ENCODE measurements at regions not wholly inside any gene's neighbourhood (a gene's known extent, or its start where the extent isn't known, plus 50 kb on each side); places are given as distances from the start of the nearest gene placed in this dataset.

GRCh38 chr1:199178646-199179045, 539.8 kb downstream of the PTPRC start:
- no peak for TF ChIP-seq CTCF (IDR thresholded peaks at IDR 0.05)
- no peak for TF ChIP-seq POLR2A (IDR thresholded peaks at IDR 0.05)
- 98 to 99% methylated on average over 2 of the region's 2 CpGs for WGBS, 2 donors
- Histone ChIP-seq H3K36me3 (no peaks in the 10 kb centered on the region), H3K9me3 (no peaks in the 10 kb centered on the region), H3K4me1 (no peaks in the 10 kb centered on the region), H3K27ac (no peak overlapping the region), H3K27me3 (no peaks in the 10 kb centered on the region), H3K4me3 (replicated peaks in 1 of 3) (no peak overlapping the region)
- DNase-seq = no peak
- intact Hi-C loops (cut with DNase I) = no loop called here

- no peaks in the 10 kb centered on the region for H3K4me1 ChIP-seq
- no peaks in the 10 kb centered on the region for H3K27me3 ChIP-seq
- DNase-seq = no peak
- no peak overlapping the region for H3K27ac ChIP-seq
- no peaks in the 10 kb centered on the region for H3K9me3 ChIP-seq
- intact Hi-C loops (cut with DNase I) = no loop called here
- 64 to 69% methylated on average over 2 of the region's 2 CpGs for WGBS, 2 donors
- H3K36me3 ChIP-seq = no peaks in the 10 kb centered on the region
- no peak overlapping the region for H3K4me3 ChIP-seq (replicated peaks in 1 of 3)
- no peak for TF ChIP-seq CTCF (IDR thresholded peaks at IDR 0.05)
- no peak for TF ChIP-seq POLR2A (IDR thresholded peaks at IDR 0.05)
Measured at GRCh38 chr1:199182186-199182843, 543.5 kb downstream of the PTPRC start.

GRCh38 chr1:199184180-199184579, 545.3 kb downstream of the PTPRC start:
- Histone ChIP-seq H3K27me3 (no peaks in the 10 kb centered on the region), H3K4me3 (replicated peaks in 1 of 3) (no peak overlapping the region), H3K36me3 (no peaks in the 10 kb centered on the region), H3K4me1 (no peaks in the 10 kb centered on the region), H3K9me3 (no peaks in the 10 kb centered on the region), H3K27ac (no peak overlapping the region)
- no peak for DNase-seq
- WGBS, 2 donors = 98% methylated on average over 4 of the region's 4 CpGs
- no peak for TF ChIP-seq CTCF (IDR thresholded peaks at IDR 0.05)
- no peak for TF ChIP-seq POLR2A (IDR thresholded peaks at IDR 0.05)
- intact Hi-C loops (cut with DNase I) = no loop called here

- TF ChIP-seq POLR2A (IDR thresholded peaks at IDR 0.05) (no peak), CTCF (IDR thresholded peaks at IDR 0.05) (no peak)
- WGBS, 2 donors = 94 to 96% methylated on average over 7 of the region's 7 CpGs
Measured at GRCh38 chr1:199194862-199195261, 556.0 kb downstream of the PTPRC start.

GRCh38 chr1:199197695-199198094, 558.9 kb downstream of the PTPRC start:
- 93 to 96% methylated on average over 2 of the region's 2 CpGs for WGBS, 2 donors
- TF ChIP-seq POLR2A (IDR thresholded peaks at IDR 0.05) = no peak
- TF ChIP-seq CTCF (IDR thresholded peaks at IDR 0.05) = no peak
- no peak overlapping the region for H3K4me3 ChIP-seq (replicated peaks in 1 of 3)
- H3K36me3 ChIP-seq = no peaks in the 10 kb centered on the region
- no peaks in the 10 kb centered on the region for H3K9me3 ChIP-seq
- H3K4me1 ChIP-seq = no peaks in the 10 kb centered on the region
- no peak for DNase-seq
- intact Hi-C loops (cut with DNase I) = no loop called here
- no peaks in the 10 kb centered on the region for H3K27me3 ChIP-seq
- H3K27ac ChIP-seq = no peak overlapping the region

More at GRCh38 chr1:199194862-199195261, 556.0 kb downstream of the PTPRC start:
- Histone ChIP-seq H3K4me3 (replicated peaks in 1 of 3) (no peak overlapping the region), H3K36me3 (no peaks in the 10 kb centered on the region), H3K9me3 (no peaks in the 10 kb centered on the region), H3K27ac (no peak overlapping the region), H3K4me1 (no peaks in the 10 kb centered on the region), H3K27me3 (no peaks in the 10 kb centered on the region)
- no peak for DNase-seq
- intact Hi-C loops (cut with DNase I) = no loop called here

All from thyroid gland (tissue), 4 donors.